ENCODE measurements at regions not wholly inside any gene's neighbourhood (a gene's known extent, or its start where the extent isn't known, plus 50 kb on each side); places are given as distances from the start of the nearest gene placed in this dataset.

DNA sequence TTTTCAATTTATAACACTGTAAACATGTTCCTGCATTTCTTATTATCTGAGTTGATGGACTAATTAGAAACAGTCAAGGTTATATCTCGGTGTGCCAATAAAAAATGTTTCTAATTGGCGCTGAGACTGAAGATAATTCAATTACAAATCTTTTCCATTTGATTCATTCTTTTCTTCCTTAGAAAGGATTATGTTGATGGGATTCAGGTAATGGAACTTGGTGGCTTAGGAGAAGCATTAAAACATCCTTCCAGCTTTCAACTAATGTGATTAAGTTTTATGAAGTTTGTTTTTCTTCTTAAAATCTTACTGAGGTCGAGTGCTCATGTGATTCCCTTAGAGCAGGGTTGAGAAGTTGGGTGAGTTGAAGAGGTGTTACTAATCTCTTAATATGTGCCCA lies 1015.3 kb downstream of the NR2F1-AS1 start:
- H3K4me3 ChIP-seq = no peak overlapping the region
- no peak for ATAC-seq
- H3K79me2 ChIP-seq (replicated peaks; ENCODE audit: insufficient read depth) = no peaks in the 10 kb centered on the region
- no peak overlapping the region for H3K27ac Mint-ChIP-seq
- H3K4me1 Mint-ChIP-seq = peaks cover 3% of the 10 kb centered on the region
- no peaks in the 10 kb centered on the region for H3K27me3 ChIP-seq (ENCODE audit: insufficient read depth)
- DNase-seq (ENCODE audit: low spot score) = no peak
- no peaks in the 10 kb centered on the region for H3K9me2 ChIP-seq (ENCODE audit: insufficient read depth)
- no peaks in the 10 kb centered on the region for H3K36me3 ChIP-seq (ENCODE audit: insufficient read depth)
- H2AFZ ChIP-seq = no peak overlapping the region
- H3K9me3 Mint-ChIP-seq = no peaks in the 10 kb centered on the region; the same call in 2 of the 3 replicates
- no peak overlapping the region for H3K4me2 ChIP-seq
- H3F3A ChIP-seq (replicated peaks; ENCODE audit: low read depth) = no peaks in the 10 kb centered on the region
- TF ChIP-seq, protein P1, sequence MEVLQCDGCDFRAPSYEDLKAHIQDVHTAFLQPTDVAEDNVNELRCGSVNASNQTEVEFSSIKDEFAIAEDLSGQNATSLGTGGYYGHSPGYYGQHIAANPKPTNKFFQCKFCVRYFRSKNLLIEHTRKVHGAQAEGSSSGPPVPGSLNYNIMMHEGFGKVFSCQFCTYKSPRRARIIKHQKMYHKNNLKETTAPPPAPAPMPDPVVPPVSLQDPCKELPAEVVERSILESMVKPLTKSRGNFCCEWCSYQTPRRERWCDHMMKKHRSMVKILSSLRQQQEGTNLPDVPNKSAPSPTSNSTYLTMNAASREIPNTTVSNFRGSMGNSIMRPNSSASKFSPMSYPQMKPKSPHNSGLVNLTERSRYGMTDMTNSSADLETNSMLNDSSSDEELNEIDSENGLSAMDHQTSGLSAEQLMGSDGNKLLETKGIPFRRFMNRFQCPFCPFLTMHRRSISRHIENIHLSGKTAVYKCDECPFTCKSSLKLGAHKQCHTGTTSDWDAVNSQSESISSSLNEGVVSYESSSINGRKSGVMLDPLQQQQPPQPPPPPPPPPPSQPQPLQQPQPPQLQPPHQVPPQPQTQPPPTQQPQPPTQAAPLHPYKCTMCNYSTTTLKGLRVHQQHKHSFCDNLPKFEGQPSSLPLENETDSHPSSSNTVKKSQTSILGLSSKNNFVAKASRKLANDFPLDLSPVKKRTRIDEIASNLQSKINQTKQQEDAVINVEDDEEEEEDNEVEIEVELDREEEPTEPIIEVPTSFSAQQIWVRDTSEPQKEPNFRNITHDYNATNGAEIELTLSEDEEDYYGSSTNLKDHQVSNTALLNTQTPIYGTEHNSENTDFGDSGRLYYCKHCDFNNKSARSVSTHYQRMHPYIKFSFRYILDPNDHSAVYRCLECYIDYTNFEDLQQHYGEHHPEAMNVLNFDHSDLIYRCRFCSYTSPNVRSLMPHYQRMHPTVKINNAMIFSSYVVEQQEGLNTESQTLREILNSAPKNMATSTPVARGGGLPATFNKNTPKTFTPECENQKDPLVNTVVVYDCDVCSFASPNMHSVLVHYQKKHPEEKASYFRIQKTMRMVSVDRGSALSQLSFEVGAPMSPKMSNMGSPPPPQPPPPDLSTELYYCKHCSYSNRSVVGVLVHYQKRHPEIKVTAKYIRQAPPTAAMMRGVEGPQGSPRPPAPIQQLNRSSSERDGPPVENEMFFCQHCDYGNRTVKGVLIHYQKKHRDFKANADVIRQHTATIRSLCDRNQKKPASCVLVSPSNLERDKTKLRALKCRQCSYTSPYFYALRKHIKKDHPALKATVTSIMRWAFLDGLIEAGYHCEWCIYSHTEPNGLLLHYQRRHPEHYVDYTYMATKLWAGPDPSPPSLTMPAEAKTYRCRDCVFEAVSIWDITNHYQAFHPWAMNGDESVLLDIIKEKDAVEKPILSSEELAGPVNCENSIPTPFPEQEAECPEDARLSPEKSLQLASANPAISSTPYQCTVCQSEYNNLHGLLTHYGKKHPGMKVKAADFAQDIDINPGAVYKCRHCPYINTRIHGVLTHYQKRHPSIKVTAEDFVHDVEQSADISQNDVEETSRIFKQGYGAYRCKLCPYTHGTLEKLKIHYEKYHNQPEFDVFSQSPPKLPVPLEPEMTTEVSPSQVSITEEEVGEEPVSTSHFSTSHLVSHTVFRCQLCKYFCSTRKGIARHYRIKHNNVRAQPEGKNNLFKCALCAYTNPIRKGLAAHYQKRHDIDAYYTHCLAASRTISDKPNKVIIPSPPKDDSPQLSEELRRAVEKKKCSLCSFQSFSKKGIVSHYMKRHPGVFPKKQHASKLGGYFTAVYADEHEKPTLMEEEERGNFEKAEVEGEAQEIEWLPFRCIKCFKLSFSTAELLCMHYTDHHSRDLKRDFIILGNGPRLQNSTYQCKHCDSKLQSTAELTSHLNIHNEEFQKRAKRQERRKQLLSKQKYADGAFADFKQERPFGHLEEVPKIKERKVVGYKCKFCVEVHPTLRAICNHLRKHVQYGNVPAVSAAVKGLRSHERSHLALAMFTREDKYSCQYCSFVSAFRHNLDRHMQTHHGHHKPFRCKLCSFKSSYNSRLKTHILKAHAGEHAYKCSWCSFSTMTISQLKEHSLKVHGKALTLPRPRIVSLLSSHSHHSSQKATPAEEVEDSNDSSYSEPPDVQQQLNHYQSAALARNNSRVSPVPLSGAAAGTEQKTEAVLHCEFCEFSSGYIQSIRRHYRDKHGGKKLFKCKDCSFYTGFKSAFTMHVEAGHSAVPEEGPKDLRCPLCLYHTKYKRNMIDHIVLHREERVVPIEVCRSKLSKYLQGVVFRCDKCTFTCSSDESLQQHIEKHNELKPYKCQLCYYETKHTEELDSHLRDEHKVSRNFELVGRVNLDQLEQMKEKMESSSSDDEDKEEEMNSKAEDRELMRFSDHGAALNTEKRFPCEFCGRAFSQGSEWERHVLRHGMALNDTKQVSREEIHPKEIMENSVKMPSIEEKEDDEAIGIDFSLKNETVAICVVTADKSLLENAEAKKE (CRISPR knock-in tag; IDR thresholded peaks at IDR 0.05) = no peak
- TF ChIP-seq, protein P2, sequence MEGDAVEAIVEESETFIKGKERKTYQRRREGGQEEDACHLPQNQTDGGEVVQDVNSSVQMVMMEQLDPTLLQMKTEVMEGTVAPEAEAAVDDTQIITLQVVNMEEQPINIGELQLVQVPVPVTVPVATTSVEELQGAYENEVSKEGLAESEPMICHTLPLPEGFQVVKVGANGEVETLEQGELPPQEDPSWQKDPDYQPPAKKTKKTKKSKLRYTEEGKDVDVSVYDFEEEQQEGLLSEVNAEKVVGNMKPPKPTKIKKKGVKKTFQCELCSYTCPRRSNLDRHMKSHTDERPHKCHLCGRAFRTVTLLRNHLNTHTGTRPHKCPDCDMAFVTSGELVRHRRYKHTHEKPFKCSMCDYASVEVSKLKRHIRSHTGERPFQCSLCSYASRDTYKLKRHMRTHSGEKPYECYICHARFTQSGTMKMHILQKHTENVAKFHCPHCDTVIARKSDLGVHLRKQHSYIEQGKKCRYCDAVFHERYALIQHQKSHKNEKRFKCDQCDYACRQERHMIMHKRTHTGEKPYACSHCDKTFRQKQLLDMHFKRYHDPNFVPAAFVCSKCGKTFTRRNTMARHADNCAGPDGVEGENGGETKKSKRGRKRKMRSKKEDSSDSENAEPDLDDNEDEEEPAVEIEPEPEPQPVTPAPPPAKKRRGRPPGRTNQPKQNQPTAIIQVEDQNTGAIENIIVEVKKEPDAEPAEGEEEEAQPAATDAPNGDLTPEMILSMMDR (conservative IDR thresholded peaks at IDR 0.05; ENCODE audit: low read depth in 2 of 2) = no peak
- TF ChIP-seq NANOG (IDR thresholded peaks at IDR 0.05; ENCODE audit: borderline replicate concordance) (no peak), CREB1 (CRISPR knock-in tag; IDR thresholded peaks at IDR 0.05; ENCODE audit: low read depth) (no peak), ZNF331 (CRISPR knock-in tag; IDR thresholded peaks at IDR 0.05; ENCODE audit: low read depth) (no peak), JUNB (IDR thresholded peaks at IDR 0.05; ENCODE audit: unreplicated experiment) (no peak)
- H3K36me3 Mint-ChIP-seq (ENCODE audit: low read depth) = no peaks in the 10 kb centered on the region
- no peaks in the 10 kb centered on the region for H3K27me3 Mint-ChIP-seq (ENCODE audit: insufficient read depth, low read depth, poor library complexity)
- H3K4me3 Mint-ChIP-seq = no peak overlapping the region
- H3K4me1 ChIP-seq (ENCODE audit: insufficient read depth) = peaks cover 3% of the 10 kb centered on the region; the same call in 1 of the 2 replicates
- no peaks in the 10 kb centered on the region for H4K20me1 ChIP-seq (replicated peaks; ENCODE audit: insufficient read depth)
- H3K27ac ChIP-seq (ENCODE audit: low read depth) = no peak overlapping the region

Measured in GM23338 (cell line).